Neural cell (in vitro differentiated cells): ENCODE measurements at regions not wholly inside any gene's neighbourhood (a gene's known extent, or its start where the extent isn't known, plus 50 kb on each side); places are given as distances from the start of the nearest gene placed in this dataset.

Experiments used
- H2AFZ ChIP-seq: fragments of 200-600, 300-800 bp; sonication (generic), shearing (Covaris generic); 2 replicates; pipeline ENCODE4 v1.6.0; 2014; ENCODE audit warnings: low read depth, mild to moderate bottlenecking, antibody characterized with exemption, low read length, moderate library complexity
- H3F3A ChIP-seq: fragments of 200-600 bp; shearing (Covaris generic); 2 replicates; pipeline ENCODE4 v1.6.1; 2016; ENCODE audit warnings: mild to moderate bottlenecking, moderate library complexity, mixed read lengths, antibody characterized with exemption, low read length; ENCODE audit not compliant: insufficient read depth, poor library complexity, severe bottlenecking
- H3K27ac ChIP-seq: fragments of 200-600, 300-800 bp; sonication (generic), shearing (Covaris generic); 2 replicates; pipeline ENCODE4 v1.5.1; 2014; ENCODE audit warnings: mild to moderate bottlenecking, low read length, moderate library complexity
- H3K27me3 ChIP-seq: fragments of 300-800, 200-600 bp; sonication (generic), shearing (Covaris generic); 2 replicates; pipeline ENCODE4 v1.6.0; 2014; ENCODE audit warnings: mild to moderate bottlenecking, low read depth, low read length, moderate library complexity; ENCODE audit not compliant: insufficient read depth
- H3K36me3 ChIP-seq: fragments of 300-800, 200-600 bp; sonication (generic), shearing (Covaris generic); 2 replicates; pipeline ENCODE4 v1.5.1; 2014; ENCODE audit warnings: mild to moderate bottlenecking, antibody characterized with exemption, low read length, moderate library complexity; ENCODE audit not compliant: insufficient read depth
- H3K4me2 ChIP-seq: fragments of 300-800, 200-600 bp; sonication (generic), shearing (Covaris generic); 2 replicates; pipeline ENCODE4 v1.6.0; 2014; ENCODE audit warnings: mild to moderate bottlenecking, low read length
- H3K4me3 ChIP-seq: fragments of 300-800, 200-600 bp; sonication (generic), shearing (Covaris generic); 2 replicates; pipeline ENCODE4 v1.5.1; 2014; ENCODE audit warnings: mild to moderate bottlenecking, low read length, moderate library complexity
- H3K79me2 ChIP-seq: fragments of 200-600 bp; shearing (Covaris generic); replicated peaks from 2 replicates; pipeline ENCODE4 v1.6.0; 2014; ENCODE audit warnings: mild to moderate bottlenecking, low read length, moderate library complexity; ENCODE audit not compliant: insufficient read depth
- H3K9ac ChIP-seq: fragments of 300-800, 200-600 bp; sonication (generic), shearing (Covaris generic); 2 replicates; pipeline ENCODE4 v1.6.1; 2016; ENCODE audit warnings: mild to moderate bottlenecking, low read length, mixed read lengths
- H3K9me2 ChIP-seq: fragments of 200-600 bp; shearing (Covaris generic); 2 replicates; pipeline ENCODE4 v1.6.1; 2016; ENCODE audit warnings: mild to moderate bottlenecking, low read length, mixed read lengths; ENCODE audit not compliant: insufficient read depth
- H3K9me3 ChIP-seq: fragments of 200-600, 300-800 bp; sonication (generic), shearing (Covaris generic); 2 replicates; pipeline ENCODE4 v1.6.1; 2016; ENCODE audit warnings: mild to moderate bottlenecking, mixed run types, low read length, moderate library complexity, mixed read lengths
- H4K20me1 ChIP-seq: fragments of 200-600 bp; shearing (Covaris generic); 2 replicates; pipeline ENCODE4 v1.6.1; 2016; ENCODE audit warnings: mild to moderate bottlenecking, mixed run types; ENCODE audit not compliant: insufficient read depth
- EP300 ChIP-seq: fragments of 450-650 bp; conservative IDR thresholded peaks from 2 replicates; pipeline ENCODE4 v1.6.1; 2014; ENCODE audit warnings: antibody characterized with exemption, mild to moderate bottlenecking, moderate library complexity; ENCODE audit not compliant: poor library complexity, severe bottlenecking
- EZH2 ChIP-seq: fragments of 200-600, 300-800 bp; shearing (Covaris generic), sonication (generic); IDR thresholded peaks from 2 replicates; pipeline ENCODE4 v1.6.1; 2014; ENCODE audit warnings: antibody characterized with exemption, low read length, borderline replicate concordance, mild to moderate bottlenecking; ENCODE audit not compliant: insufficient read depth, poor library complexity, severe bottlenecking
- MXI1 ChIP-seq: fragments of 450-650 bp; conservative IDR thresholded peaks from 2 replicates; pipeline ENCODE4 v1.6.1; 2014; ENCODE audit warnings: antibody characterized with exemption, mild to moderate bottlenecking; ENCODE audit not compliant: poor library complexity, severe bottlenecking
- POLR2AphosphoS5 ChIP-seq: IDR thresholded peaks from 2 replicates; pipeline ENCODE4 v1.6.1; 2012
- RAD21 ChIP-seq: fragments of 450-650 bp; conservative IDR thresholded peaks from 2 replicates; pipeline ENCODE4 v1.6.1; 2014; ENCODE audit warnings: antibody characterized with exemption, mild to moderate bottlenecking, moderate library complexity
- REST ChIP-seq: IDR thresholded peaks from 2 replicates; pipeline ENCODE4 v1.6.1; 2012; ENCODE audit warnings: borderline replicate concordance
- SMC3 ChIP-seq: fragments of 450-650 bp; conservative IDR thresholded peaks from 2 replicates; pipeline ENCODE4 v1.6.1; 2014; ENCODE audit warnings: antibody characterized with exemption, mild to moderate bottlenecking, moderate library complexity; ENCODE audit not compliant: poor library complexity
- TAF1 ChIP-seq: IDR thresholded peaks from 2 replicates; pipeline ENCODE4 v1.6.1; 2012; ENCODE audit warnings: low read depth
- TF ChIP-seq, protein P1 (sequence below): fragments of 450-650 bp; IDR thresholded peaks from 2 replicates; pipeline ENCODE4 v1.5.1; 2014; ENCODE audit warnings: antibody characterized with exemption, mild to moderate bottlenecking, moderate library complexity; ENCODE audit not compliant: poor library complexity, severe bottlenecking

DNA sequence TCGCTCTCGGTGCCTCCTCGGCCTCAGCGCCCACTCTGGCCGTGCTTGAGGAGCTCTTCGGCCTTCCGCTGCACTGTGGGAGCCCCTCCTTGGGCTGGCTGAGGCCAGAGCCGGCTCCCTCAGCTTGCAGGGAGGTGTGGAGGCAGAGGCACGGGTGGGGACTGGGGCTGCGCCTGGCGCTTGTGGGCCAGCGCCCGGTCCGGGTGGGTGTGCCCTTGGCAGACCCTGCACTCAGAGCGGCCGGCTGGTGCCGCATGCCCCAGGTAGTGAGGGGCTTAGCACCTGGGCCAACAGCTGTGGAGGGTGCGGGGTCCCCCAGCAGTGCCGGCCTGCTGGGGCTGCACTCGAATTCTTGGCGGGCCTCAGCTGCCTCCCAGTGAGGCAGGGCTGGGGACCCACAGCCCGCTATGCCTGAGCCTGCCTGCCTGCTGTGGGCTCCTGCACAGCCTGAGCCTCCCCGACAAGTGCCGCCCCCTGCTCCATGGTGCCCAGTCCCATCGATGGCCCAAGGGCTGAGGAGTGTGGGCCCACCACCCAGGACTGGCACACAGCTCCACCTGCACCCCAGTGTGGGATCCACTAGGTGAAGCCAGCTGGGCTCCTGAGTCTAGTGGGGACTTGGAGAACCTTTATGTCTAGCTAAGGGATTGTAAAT, 2085.2 kb upstream of the ACO1 start:
- Histone ChIP-seq H3K9me2 (no peaks in the 10 kb centered on the region), H3K9me3 (no peaks in the 10 kb centered on the region), H3K9ac (no peak overlapping the region), H3K4me3 (no peak overlapping the region), H3K4me2 (no peak overlapping the region), H3K27ac (no peak overlapping the region), H3K27me3 (no peaks in the 10 kb centered on the region), H2AFZ (no peak overlapping the region), H3K79me2 (no peaks in the 10 kb centered on the region), H3F3A (no peaks in the 10 kb centered on the region), H3K36me3 (no peaks in the 10 kb centered on the region), H4K20me1 (no peaks in the 10 kb centered on the region)
- TF ChIP-seq TAF1: no peak
- TF ChIP-seq, protein P1, sequence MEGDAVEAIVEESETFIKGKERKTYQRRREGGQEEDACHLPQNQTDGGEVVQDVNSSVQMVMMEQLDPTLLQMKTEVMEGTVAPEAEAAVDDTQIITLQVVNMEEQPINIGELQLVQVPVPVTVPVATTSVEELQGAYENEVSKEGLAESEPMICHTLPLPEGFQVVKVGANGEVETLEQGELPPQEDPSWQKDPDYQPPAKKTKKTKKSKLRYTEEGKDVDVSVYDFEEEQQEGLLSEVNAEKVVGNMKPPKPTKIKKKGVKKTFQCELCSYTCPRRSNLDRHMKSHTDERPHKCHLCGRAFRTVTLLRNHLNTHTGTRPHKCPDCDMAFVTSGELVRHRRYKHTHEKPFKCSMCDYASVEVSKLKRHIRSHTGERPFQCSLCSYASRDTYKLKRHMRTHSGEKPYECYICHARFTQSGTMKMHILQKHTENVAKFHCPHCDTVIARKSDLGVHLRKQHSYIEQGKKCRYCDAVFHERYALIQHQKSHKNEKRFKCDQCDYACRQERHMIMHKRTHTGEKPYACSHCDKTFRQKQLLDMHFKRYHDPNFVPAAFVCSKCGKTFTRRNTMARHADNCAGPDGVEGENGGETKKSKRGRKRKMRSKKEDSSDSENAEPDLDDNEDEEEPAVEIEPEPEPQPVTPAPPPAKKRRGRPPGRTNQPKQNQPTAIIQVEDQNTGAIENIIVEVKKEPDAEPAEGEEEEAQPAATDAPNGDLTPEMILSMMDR: no peak
- TF ChIP-seq SMC3: no peak
- no peak for TF ChIP-seq EP300
- TF ChIP-seq POLR2AphosphoS5: no peak
- no peak for TF ChIP-seq EZH2
- no peak for TF ChIP-seq RAD21
- TF ChIP-seq REST: no peak
- no peak for TF ChIP-seq MXI1

DNA sequence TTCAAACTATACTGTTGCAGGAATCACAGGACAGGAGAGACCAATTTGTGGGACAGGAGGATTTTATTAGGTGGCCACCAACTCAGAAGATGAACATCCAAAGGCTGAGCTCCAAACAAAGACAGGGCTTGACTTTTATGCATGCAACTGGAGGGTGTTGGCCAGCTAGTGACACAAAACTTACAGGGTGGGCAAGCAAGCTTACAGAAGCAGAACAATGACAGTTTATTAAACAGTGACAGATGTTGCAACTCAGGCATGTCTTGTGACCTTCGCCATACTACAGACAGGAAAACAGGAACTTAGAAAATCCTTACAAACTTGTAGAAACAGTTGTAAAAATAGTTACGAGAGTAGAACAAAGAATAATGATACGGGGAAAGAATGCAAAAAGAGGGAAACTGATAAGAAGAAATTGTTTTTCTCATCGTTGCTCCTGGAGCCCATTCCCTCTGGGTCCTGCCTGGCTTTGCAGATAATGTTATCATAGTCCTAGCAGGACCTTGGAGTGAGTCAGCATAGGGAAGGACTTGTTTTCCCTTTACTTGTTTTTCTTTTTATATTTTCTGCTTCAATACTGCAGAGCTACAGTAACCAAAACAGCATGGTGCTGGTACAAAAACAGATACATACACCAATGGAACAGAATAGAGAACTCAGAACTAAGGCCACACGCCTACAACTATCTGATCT, 2083.0 kb upstream of the ACO1 start:
- Histone ChIP-seq H3K79me2 (no peaks in the 10 kb centered on the region), H3F3A (no peaks in the 10 kb centered on the region), H3K9ac (no peak overlapping the region), H3K4me2 (no peak overlapping the region), H4K20me1 (no peaks in the 10 kb centered on the region), H3K9me3 (no peaks in the 10 kb centered on the region), H3K27me3 (no peaks in the 10 kb centered on the region), H3K9me2 (no peaks in the 10 kb centered on the region), H3K27ac (no peak overlapping the region), H3K36me3 (no peaks in the 10 kb centered on the region), H3K4me3 (no peak overlapping the region), H2AFZ (no peak overlapping the region)
- TF ChIP-seq TAF1: no peak
- TF ChIP-seq RAD21: no peak
- TF ChIP-seq POLR2AphosphoS5: no peak
